Suprapubic skin (tissue), 4 donors: ENCODE measurements at regions not wholly inside any gene's neighbourhood (a gene's known extent, or its start where the extent isn't known, plus 50 kb on each side); places are given as distances from the start of the nearest gene placed in this dataset.

Experiments used
- DNase-seq, 2 donors: peaks; one replicate each; pipeline ENCODE4 v3.0.0-alpha.2; 2019; ENCODE audit warnings: low spot score in 2 of 2
- H3K27ac ChIP-seq: fragments of 200-600 bp; sonication (generic); one replicate; pipeline ENCODE4 v1.5.1; 2019
- H3K27me3 ChIP-seq: fragments of 200-600 bp; sonication (generic); one replicate; pipeline ENCODE4 v1.5.1; 2019
- H3K36me3 ChIP-seq: fragments of 200-600 bp; sonication (generic); one replicate; pipeline ENCODE4 v1.5.1; 2019
- H3K4me1 ChIP-seq: fragments of 200-600 bp; sonication (generic); one replicate; pipeline ENCODE4 v1.5.1; 2019
- H3K4me3 ChIP-seq: fragments of 200-600 bp; sonication (generic); one replicate; pipeline ENCODE4 v1.5.1; 2019; ENCODE audit warnings: mild to moderate bottlenecking
- H3K9me3 ChIP-seq: fragments of 200-600 bp; sonication (generic); one replicate; pipeline ENCODE4 v1.5.1; 2019
- EP300 ChIP-seq: sonication (generic); formaldehyde crosslinking; IDR thresholded peaks from one replicate; pipeline ENCODE4 v1.6.1; 2017; ENCODE audit warnings: antibody characterized with exemption
- POLR2A ChIP-seq, 2 donors: fragments of 450-650 bp; IDR thresholded peaks; one replicate each; pipeline ENCODE4 v1.6.1; 2017; ENCODE audit warnings: antibody characterized with exemption in 2 of 2, mild to moderate bottlenecking in 2 of 2, moderate library complexity in 2 of 2
- POLR2AphosphoS5 ChIP-seq, 3 donors: sonication (generic); formaldehyde crosslinking; IDR thresholded peaks; one replicate each; pipeline ENCODE4 v1.6.1; 2017; ENCODE audit warnings: antibody characterized with exemption in 3 of 3
- WGBS: methylation state at CpG from one replicate; pipeline ENCODE4 v1.1.5; 2018; 5-methylcytosine and 5-hydroxymethylcytosine counted together
- TF ChIP-seq, protein P1 (sequence below), 2 donors: fragments of 200-600 bp in 1 of 2; fragments of 450-650 bp in 1 of 2; sonication (generic) in 1 of 2; IDR thresholded peaks; one replicate each; pipeline ENCODE4 v1.5.1; 2016 to 2019; ENCODE audit warnings: antibody characterized with exemption in 2 of 2, mild to moderate bottlenecking in 1 of 2, moderate library complexity in 1 of 2

DNA sequence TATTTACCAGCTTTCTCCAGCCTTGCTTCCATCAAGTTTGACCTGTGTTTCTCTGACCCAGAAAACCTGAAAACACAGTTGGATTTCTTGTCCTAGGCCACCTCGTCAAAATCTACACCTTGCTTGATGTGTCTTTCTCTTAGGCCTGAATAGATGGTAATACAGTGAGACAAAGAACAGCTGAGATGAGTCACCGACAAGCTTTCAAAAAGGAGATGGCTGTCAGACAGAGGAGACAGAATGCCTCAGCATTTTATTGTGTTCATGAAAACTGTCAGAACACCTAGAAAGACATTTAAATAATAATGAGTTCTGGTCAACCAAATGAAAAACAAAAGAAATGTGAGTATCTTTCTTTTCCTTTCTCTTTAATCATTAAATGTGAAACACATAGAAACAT is 119.7 kb upstream of the SORCS1 start:
- Histone ChIP-seq H3K36me3 (no peaks in the 10 kb centered on the region), H3K4me1 (no peaks in the 10 kb centered on the region), H3K27ac (no peak overlapping the region), H3K4me3 (no peak overlapping the region), H3K9me3 (peaks cover 19% of the 10 kb centered on the region), H3K27me3 (no peaks in the 10 kb centered on the region)
- 95% methylated on average over 2 of the region's 2 CpGs for WGBS
- DNase-seq: no peak
- TF ChIP-seq POLR2A (IDR thresholded peaks at IDR 0.05) (no peak), EP300 (no peak), POLR2AphosphoS5 (IDR thresholded peaks at IDR 0.05) (no peak)
- TF ChIP-seq, protein P1, sequence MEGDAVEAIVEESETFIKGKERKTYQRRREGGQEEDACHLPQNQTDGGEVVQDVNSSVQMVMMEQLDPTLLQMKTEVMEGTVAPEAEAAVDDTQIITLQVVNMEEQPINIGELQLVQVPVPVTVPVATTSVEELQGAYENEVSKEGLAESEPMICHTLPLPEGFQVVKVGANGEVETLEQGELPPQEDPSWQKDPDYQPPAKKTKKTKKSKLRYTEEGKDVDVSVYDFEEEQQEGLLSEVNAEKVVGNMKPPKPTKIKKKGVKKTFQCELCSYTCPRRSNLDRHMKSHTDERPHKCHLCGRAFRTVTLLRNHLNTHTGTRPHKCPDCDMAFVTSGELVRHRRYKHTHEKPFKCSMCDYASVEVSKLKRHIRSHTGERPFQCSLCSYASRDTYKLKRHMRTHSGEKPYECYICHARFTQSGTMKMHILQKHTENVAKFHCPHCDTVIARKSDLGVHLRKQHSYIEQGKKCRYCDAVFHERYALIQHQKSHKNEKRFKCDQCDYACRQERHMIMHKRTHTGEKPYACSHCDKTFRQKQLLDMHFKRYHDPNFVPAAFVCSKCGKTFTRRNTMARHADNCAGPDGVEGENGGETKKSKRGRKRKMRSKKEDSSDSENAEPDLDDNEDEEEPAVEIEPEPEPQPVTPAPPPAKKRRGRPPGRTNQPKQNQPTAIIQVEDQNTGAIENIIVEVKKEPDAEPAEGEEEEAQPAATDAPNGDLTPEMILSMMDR (IDR thresholded peaks at IDR 0.05): no peak

DNA sequence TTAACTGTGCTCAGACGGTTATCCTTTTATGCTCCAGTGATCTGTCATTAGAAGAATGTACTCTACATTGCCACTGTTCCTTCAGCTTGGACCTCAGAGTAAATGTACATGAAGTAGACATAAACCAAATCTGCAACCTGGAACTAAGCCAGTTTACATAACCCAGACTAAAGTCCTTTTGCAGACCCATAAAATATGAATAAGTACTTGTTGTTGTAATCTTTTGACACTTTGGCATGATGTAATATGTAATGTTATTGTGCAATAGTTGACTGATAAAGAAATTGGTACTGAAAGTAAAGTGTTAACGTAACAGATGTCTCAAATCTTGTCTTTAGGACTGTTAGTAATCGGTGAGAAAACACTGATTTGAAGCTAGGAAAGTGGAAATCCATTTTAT is 115.8 kb upstream of the SORCS1 start:
- Histone ChIP-seq H3K36me3 (no peaks in the 10 kb centered on the region), H3K4me1 (no peaks in the 10 kb centered on the region), H3K9me3 (peaks cover 13% of the 10 kb centered on the region), H3K27me3 (no peaks in the 10 kb centered on the region), H3K4me3 (no peak overlapping the region), H3K27ac (no peak overlapping the region)
- WGBS: 47% methylated on average over 3 of the region's 3 CpGs
- no peak for TF ChIP-seq POLR2A (IDR thresholded peaks at IDR 0.05)
- TF ChIP-seq, protein P1 (IDR thresholded peaks at IDR 0.05): no peak
- TF ChIP-seq POLR2AphosphoS5 (IDR thresholded peaks at IDR 0.05): no peak
- TF ChIP-seq EP300: no peak
- no peak for DNase-seq

DNA sequence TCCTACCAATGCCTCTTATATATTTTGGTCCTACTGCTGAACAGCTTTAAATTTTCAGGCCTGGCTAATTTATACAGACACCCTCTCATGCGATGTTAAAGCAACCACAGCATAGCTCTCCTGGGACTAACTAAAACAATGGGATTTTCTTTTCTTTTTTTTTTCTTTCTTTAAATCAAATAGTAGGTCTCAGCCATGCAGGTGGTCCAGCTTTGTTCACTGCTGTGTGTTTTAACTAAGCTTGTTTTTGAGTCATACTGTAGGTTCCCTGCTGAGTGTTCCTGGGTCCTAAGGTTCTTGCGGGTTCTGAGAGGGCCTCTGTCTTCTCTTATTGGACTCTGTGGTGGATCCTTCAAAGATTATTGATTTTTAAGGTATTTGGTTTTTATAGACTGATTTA is 113.1 kb upstream of the SORCS1 start:
- no peak for DNase-seq
- Histone ChIP-seq H3K27ac (no peak overlapping the region), H3K9me3 (peaks cover 5% of the 10 kb centered on the region), H3K4me1 (no peaks in the 10 kb centered on the region), H3K36me3 (no peaks in the 10 kb centered on the region), H3K4me3 (no peak overlapping the region), H3K27me3 (no peaks in the 10 kb centered on the region)
- 86% methylated on average over 2 of the region's 2 CpGs for WGBS
- TF ChIP-seq POLR2AphosphoS5 (IDR thresholded peaks at IDR 0.05) (no peak), POLR2A (IDR thresholded peaks at IDR 0.05) (no peak), EP300 (no peak)
- TF ChIP-seq, protein P1 (IDR thresholded peaks at IDR 0.05): no peak

DNA sequence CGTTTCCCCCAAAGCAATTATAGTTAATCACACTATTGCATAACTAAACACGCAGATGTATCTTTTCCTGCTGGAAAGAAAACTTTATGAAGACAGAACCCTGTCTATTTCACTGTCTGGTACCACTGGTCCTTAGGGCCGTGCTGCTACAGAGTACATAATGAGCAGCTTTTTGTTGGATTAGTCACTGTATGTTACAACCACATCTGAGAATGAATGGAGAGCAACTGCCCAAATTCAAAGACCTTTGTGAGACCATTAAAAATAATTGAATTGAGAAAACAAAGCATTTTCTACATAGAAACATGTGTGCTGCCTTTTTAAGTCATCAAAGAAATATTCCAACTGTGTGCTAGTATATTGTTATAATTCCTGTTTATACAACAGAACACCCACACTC is 111.3 kb upstream of the SORCS1 start:
- WGBS: 64% methylated on average over 3 of the region's 3 CpGs
- DNase-seq: no peak
- H3K9me3 ChIP-seq: peaks cover 5% of the 10 kb centered on the region
- no peaks in the 10 kb centered on the region for H3K4me1 ChIP-seq
- H3K27me3 ChIP-seq: no peaks in the 10 kb centered on the region
- TF ChIP-seq EP300 (no peak), POLR2A (IDR thresholded peaks at IDR 0.05) (no peak), POLR2AphosphoS5 (IDR thresholded peaks at IDR 0.05) (no peak)
- TF ChIP-seq, protein P1 (IDR thresholded peaks at IDR 0.05): no peak
- H3K36me3 ChIP-seq: no peaks in the 10 kb centered on the region
- H3K27ac ChIP-seq: no peak overlapping the region
- no peak overlapping the region for H3K4me3 ChIP-seq

DNA sequence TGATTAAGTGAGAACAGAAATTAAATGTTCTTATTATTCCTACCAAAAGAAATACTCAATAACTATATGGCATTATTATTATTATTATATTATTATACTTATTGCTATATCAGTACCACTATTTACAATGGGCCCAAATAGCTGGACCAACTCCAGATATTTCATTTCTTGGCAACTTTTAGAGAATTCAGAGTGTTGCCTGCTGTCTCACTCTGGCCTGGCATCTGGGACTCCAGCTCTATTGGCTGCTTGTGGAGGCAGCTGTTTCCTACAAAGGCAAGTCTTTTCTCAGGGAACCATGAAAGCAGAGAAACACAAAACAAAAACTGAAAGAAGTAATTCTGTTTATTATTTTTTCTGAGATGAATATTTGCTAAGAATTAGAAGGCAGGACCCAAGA is 105.1 kb upstream of the SORCS1 start:
- Histone ChIP-seq H3K27me3 (no peaks in the 10 kb centered on the region), H3K36me3 (no peaks in the 10 kb centered on the region), H3K4me3 (no peak overlapping the region), H3K9me3 (no peaks in the 10 kb centered on the region), H3K27ac (no peak overlapping the region), H3K4me1 (no peaks in the 10 kb centered on the region)
- no peak for DNase-seq
- TF ChIP-seq POLR2AphosphoS5 (IDR thresholded peaks at IDR 0.05) (no peak), POLR2A (IDR thresholded peaks at IDR 0.05) (no peak), EP300 (no peak)
- TF ChIP-seq, protein P1 (IDR thresholded peaks at IDR 0.05): no peak
